ENCODE measurements at regions not wholly inside any gene's neighbourhood (a gene's known extent, or its start where the extent isn't known, plus 50 kb on each side); places are given as distances from the start of the nearest gene placed in this dataset.

DNA sequence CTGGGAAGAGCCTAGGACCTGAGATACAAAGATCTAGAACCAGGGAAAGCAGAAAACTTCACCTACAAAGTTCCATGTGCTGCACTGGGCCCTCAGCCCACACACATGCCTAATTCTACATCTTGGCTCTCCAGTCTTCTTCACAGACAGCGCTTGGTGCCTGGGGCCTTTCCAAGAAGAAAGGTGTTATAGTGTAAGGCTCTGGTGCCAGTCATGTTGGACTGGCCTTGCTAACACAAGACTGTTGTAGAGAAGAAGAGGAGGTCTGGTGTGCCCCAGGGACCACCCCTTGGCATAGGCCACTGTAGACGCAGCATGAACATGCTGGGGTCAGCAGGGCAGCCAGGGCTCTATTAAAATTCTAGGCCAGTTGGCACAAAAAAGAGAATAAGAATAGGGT, 226.2 kb upstream of the CTNNB1 start:
- Histone ChIP-seq H2BK20ac (ENCODE audit: low read depth, low read length, poor library complexity, severe bottlenecking) (no peak overlapping the region), H3K23me2 (ENCODE audit: insufficient read length, low read depth, low read length, poor library complexity, severe bottlenecking) (no peaks in the 10 kb centered on the region), H4K91ac (ENCODE audit: insufficient read length, low read depth, low read length) (no peak overlapping the region), H3T11ph (ENCODE audit: low read length) (no peak overlapping the region), H2BK5ac (ENCODE audit: insufficient read length, low read length) (no peak overlapping the region), H3K79me1 (ENCODE audit: insufficient read depth, low read depth, low read length, poor library complexity, severe bottlenecking) (no peaks in the 10 kb centered on the region), H3K27ac (ENCODE audit: insufficient read length, low read depth, low read length) (no peak overlapping the region), H3K27me3 (ENCODE audit: insufficient read depth, low read length) (no peaks in the 10 kb centered on the region), H3K4me1 (ENCODE audit: insufficient read depth, low read length) (no peaks in the 10 kb centered on the region), H4K20me1 (ENCODE audit: control insufficient read depth, insufficient read depth, insufficient read length) (no peaks in the 10 kb centered on the region), H2BK120ac (ENCODE audit: low read depth, low read length, poor library complexity, severe bottlenecking) (no peak overlapping the region), H2AFZ (ENCODE audit: low read length) (no peak overlapping the region), H3K79me2 (ENCODE audit: insufficient read depth, low read length) (no peaks in the 10 kb centered on the region), H2BK15ac (ENCODE audit: low read depth, low read length) (no peak overlapping the region), H3K9me3 (ENCODE audit: control insufficient read depth, low read depth, low read length) (no peaks in the 10 kb centered on the region), H2AK5ac (ENCODE audit: insufficient read length, low read length) (no peak overlapping the region), H3K4ac (ENCODE audit: low read depth, low read length) (no peak overlapping the region), H3K18ac (ENCODE audit: insufficient read length, low read depth, low read length) (no peak overlapping the region), H3K56ac (ENCODE audit: insufficient read length, low read depth, low read length) (no peak overlapping the region), H3K14ac (ENCODE audit: insufficient read depth, low read length) (no peak overlapping the region), H2BK12ac (ENCODE audit: insufficient read length, low read depth, low read length) (no peak overlapping the region), H3K4me2 (ENCODE audit: insufficient read depth, insufficient read length, low read length) (no peak overlapping the region), H3K9ac (ENCODE audit: extremely low read depth, insufficient read length, low read length) (no peak overlapping the region), H4K5ac (ENCODE audit: insufficient read length, low read depth, low read length) (no peak overlapping the region), H4K8ac (replicated peaks; ENCODE audit: insufficient read length, low read depth, low read length) (no peak overlapping the region), H3K23ac (ENCODE audit: insufficient read length, low read depth, low read length) (no peak overlapping the region)
- DNase-seq: no peak
- TF ChIP-seq, protein P1, sequence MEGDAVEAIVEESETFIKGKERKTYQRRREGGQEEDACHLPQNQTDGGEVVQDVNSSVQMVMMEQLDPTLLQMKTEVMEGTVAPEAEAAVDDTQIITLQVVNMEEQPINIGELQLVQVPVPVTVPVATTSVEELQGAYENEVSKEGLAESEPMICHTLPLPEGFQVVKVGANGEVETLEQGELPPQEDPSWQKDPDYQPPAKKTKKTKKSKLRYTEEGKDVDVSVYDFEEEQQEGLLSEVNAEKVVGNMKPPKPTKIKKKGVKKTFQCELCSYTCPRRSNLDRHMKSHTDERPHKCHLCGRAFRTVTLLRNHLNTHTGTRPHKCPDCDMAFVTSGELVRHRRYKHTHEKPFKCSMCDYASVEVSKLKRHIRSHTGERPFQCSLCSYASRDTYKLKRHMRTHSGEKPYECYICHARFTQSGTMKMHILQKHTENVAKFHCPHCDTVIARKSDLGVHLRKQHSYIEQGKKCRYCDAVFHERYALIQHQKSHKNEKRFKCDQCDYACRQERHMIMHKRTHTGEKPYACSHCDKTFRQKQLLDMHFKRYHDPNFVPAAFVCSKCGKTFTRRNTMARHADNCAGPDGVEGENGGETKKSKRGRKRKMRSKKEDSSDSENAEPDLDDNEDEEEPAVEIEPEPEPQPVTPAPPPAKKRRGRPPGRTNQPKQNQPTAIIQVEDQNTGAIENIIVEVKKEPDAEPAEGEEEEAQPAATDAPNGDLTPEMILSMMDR (conservative IDR thresholded peaks at IDR 0.05): no peak
- Mint-ChIP-seq H3K27me3 (ENCODE audit: low read depth) (no peaks in the 10 kb centered on the region; the same call in 1 of the 2 replicates), H3K9me3 (no peaks in the 10 kb centered on the region), H3K36me3 (ENCODE audit: insufficient read depth in 1 of 3, low read depth in 3 of 3) (no peaks in the 10 kb centered on the region; a peak in 1 of 7 replicates), H3K27ac (no peak overlapping the region), H3K4me3 (no peak overlapping the region), H3K4me1 (peaks cover 8 to 10% of the 10 kb centered on the region in 2 experiments)
- WGBS (ENCODE audit: extremely low coverage, insufficient read length, low lambda C conversion rate): no CpG with 5 or more reads among the region's 2 CpGs

All from H9 (cell line).